ENCODE measurements at regions not wholly inside any gene's neighbourhood (a gene's known extent, or its start where the extent isn't known, plus 50 kb on each side); places are given as distances from the start of the nearest gene placed in this dataset.
A peak's percentile ranks its signal among the peaks of the same experiment; 100 is the strongest.

DNA sequence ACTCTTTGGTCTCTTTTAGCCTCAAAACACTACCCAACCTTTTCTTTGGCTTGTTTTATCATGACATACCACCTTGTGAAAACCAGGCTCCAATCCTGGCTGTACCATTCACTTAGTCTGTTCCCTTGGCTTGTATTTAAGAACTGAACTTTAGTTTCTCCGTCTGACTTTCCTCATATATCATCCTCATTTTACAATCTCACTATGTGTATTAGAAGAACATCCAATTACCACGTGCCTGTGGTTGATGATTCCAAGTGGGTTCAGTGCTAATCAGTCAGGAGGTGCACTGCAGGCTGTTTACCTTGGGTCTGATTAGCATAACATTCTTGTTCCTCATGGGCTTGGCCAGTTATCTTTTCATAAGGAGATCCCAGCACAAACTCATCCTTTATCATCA, 144.8 kb upstream of the KLF14 start:
- no peak for DNase-seq (ENCODE audit: low read depth, low spot score)

DNA sequence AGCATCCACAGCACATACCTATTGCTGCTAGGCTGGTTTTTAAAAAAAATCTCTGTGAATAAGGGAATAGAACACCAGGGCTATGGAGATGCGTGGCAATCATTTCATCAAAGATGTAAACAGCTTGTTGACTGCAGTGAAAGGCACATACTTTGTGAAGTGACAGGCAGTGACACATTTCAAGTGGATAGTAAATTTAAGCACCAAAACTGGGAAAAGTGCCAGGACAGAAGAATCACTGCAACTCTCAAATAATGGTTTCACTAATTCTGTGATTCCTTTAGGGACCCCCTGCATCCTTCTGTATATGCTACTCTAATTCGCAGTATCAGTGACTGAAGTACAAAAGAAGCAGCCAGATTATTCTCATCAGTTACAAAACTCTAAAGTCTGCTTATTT, 145.2 kb upstream of the KLF14 start:
- no peak for DNase-seq (ENCODE audit: low read depth, low spot score)

DNA sequence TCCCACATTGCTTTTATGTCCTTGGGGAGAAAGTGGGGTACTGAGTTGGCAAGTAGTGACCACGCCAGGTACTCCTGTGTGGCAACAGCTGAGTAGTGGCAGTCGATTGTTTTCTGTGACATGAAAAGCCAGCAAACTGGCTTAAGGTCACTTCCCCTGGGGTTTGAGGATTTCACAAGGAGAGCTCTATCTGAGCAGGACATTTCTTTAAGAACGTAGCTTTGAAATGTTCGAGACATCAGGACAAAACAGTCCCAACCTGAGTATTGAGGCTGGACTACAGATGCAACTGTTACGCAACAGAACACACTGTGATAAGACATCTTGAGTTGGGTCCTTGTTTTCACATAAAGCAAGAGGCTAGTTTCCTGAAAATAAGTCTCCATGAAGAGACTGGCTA, 146.7 kb upstream of the KLF14 start:
- no peak for DNase-seq (ENCODE audit: low read depth, low spot score)

DNA sequence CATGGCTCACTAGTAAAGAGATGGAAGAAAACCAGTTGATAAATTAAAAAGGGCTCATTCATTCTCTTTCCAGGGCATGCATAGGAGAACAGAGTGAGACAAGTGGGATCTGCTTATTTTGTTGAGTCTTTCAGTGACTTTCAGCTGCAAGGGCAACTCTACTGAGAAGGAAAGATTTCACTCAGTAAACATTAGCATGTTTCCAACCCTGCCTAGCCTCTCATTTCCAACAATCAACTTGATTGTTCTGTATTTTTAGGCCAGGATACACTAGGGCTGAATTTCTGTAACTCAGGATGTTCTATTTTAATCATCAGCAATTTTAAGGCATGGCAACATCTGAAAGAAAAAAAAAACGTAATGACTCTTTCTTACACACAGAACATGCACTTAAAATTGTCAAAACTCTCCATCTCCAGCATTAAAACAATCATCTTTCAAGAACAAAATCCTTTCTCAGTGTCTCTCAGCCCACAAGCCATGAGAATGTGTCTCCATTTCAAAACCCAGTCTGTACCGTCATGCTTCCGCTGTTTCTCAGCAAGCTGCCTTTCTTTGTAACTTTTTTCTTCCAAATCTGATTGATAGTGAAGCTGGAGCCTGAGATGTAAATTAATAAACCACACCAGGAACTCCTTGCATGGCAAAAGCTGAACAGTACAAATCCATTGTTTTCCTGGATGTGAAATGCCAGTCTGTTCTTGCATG, 147.2 kb upstream of the KLF14 start:
- DNase-seq (ENCODE audit: low read depth, low spot score), result no peak

DNA sequence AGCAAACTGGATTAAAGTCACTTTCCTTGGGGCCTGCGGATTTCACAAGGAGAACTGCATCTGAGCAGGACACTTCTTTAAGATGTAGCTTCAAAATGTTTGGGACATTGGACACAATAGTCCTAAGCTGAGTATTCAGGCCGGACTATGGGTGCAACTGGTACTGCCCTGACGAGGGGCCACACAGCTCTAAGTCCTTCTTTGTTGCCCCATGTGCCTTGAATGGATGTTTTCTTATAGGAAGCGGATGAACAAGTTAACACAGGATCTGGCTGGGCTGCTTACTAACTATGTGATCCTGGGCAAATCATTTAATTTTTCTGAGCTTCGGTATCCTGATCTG, 147.8 kb upstream of the KLF14 start:
- no peak for DNase-seq (ENCODE audit: low read depth, low spot score)

DNA sequence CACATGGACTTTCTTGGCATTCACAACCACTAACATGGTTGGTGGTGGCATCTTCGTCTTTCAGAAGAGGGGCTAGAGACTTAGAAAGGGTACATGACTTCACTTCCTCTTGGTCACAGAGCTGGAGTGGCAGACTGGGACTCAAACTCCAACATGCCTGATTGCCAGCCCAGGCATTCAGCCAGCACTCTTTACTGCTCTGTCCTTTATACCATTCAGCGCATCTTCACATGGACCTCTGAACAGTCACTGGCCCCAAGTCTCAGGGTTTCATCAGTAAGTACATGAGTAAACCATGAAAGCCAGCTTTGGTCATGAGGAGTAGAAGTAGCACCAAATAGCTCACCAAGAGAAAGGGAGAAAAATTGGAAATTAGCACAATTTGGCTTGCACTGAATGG, 148.4 kb upstream of the KLF14 start:
- DNase-seq (ENCODE audit: low read depth, low spot score), result no peak

DNA sequence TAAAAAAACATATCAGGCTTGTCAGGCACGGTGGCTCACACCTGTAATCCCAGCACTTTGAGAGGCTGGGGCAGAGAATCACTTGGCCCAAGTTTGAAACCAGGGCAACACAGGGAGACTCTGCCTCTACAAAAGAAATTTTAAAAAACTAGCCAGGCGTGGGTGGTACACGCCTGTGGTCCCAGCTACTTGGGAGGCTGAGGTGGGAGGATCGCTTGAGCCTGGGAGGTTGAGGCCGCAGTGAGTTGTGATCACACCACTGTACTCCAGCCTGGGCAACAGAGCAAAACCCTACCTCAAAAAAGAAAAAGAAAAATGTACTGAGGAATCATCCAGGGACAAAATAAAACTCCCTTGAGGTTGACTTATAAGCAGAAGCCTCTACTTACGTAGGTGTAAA, 149.9 kb upstream of the KLF14 start:
- no peak for DNase-seq (ENCODE audit: low read depth, low spot score)

DNA sequence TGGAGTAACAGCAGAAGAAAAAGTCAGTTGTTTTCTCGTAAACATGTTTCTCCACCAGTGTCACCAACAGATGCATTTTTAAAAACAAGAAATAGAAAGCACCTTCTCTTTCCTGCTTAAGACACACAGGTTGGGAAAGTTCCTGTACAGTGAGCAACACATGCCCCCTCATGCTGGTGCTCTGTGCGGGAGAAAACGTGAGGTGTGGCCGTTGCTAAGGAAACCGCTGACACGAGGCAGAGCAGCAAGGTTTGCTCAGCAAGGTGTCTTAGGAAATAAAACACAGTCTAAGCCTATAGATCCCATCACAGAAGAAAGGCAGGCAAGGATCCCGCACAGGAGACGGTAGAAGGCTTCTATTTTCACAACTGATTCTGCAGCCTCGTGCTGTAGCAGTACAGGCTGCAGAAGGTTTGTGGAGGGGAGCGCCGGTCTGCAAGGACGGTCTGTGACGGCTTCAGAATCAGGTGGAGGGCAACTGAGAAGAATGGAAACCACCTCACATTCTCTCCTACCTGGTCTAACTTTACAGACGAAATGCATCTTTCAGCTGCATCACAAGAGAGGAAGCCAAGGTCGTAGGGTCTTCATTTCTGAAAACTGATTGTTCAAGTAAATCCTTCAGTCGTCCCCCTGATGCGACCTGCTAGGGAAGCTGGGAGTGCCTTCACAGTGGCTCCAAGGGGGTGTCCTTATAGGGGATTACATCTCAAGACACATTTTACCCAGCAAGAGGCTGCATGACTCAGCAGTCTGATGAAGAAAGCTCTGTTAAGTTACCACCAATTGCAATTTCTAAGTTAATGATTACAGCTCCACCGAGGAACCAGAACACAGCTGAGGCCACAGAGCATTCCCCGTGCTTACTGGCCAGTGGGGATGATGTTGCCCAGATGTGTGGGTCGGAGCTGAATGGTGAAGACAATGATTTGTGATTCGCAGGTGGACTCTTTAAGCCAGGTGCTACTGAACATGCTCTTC, 150.7 kb upstream of the KLF14 start:
- DNase-seq (ENCODE audit: low read depth, low spot score), result peak; percentile 24

DNA sequence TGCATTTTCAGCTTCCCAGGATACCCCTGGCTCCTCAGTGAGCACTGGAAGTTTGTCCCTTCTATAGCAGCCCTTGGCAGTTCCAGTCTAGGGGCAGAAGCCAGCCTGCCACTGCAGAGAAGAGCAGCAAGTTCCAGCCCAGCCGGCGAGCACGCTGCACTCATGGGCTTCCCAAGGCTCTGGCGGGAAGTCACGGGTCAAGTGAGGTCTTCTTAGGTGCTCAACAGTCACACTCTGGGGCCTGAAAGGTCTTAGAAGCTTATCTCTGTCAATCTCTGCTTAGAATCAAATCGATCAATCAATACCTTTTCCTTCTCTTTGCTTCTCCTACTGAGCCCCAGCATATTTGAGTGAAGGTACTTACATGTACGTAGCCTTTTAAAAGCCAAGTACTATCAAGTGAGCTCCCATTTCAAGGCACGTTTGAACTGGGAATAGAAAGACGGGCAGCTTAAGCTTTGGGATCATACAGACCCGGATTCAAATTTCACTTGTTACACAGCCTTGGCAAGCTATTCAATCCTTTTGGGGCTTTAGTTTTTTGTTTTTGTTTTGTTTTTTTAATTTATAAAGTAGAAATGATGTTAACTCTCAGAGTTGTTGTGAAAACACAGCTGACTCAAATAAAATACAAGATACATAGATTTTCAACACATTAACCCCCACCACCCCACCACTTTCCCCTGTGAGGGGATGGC, 152.6 kb upstream of the KLF14 start:
- peak; percentile 26 for DNase-seq (ENCODE audit: low read depth, low spot score)

DNA sequence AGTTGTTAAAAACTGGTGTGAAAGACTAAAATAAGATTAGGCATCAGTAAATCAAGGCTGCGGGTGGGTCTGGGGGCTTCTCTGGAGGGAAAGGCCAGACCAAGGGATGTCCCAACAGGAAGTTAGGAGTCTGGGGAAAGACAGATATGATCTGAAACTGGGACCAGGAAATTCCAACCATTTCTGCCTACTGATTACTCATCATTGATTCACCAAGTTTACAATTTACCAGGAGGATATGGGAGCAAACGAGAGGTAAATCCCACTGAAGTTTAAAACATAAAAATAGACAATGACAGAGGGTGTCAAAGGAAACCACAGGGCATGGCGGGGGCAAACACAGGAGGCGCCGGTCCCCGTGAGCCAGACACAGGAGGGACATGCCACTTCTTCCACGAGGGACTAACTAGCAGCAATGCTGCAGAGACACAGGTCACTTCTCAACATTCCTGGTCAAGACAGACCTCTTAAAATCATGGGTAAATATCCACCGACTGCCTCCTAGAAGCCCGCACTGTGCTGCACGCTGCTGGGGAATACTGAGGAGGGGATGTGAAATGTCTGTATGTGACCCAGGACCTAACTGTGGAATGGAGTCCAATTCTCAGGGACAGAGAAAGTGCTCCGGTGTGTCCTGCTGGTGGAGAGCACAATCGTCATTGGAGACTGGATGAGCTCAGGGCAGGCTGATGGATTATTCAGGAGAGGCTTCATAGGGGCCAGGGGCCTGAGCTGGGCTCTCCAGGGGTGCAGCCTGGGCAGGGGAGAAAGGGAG, 153.4 kb upstream of the KLF14 start:
- peak; percentile 27 for DNase-seq (ENCODE audit: low read depth, low spot score)

DNA sequence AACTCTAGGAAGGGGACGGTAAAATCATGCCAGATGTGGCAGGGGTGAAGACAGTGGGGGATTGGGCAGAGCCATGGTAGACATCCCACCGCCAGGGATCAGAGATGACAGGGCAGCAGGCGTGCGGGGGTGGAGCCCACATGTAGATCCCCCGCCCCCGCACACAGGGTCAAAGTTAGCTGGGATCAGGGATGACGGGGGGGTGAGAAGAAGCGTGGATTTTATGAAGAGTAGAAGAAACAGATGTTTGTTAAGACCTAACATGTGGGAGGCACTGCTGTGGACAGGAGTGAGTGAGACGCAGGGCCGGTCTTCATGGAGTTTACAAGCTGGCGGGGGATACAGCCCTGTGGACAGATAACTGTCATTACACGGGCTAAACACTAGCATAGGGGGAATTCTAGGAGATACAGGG, 154.0 kb upstream of the KLF14 start:
- DNase-seq (ENCODE audit: low read depth, low spot score), result no peak

DNA sequence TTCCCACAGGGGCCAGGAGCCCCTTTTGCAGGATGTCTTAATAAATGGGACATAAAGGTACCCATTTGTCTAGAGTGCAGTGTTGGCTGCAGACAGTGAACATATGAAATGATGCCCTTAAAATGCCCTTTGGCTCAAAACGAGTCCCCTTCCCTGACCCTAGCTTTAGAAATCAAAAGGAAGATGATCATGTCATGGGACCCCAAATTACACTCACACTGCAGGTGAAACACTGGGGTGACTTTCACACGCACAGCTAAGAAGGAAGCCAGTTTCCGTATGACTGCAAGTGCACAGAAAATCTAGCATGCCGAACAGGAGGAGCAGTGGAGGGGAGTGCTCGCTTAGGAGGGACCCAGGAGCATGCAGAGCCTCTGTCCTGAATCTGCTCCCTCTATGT, 154.5 kb upstream of the KLF14 start:
- no peak for DNase-seq (ENCODE audit: low read depth, low spot score)

DNA sequence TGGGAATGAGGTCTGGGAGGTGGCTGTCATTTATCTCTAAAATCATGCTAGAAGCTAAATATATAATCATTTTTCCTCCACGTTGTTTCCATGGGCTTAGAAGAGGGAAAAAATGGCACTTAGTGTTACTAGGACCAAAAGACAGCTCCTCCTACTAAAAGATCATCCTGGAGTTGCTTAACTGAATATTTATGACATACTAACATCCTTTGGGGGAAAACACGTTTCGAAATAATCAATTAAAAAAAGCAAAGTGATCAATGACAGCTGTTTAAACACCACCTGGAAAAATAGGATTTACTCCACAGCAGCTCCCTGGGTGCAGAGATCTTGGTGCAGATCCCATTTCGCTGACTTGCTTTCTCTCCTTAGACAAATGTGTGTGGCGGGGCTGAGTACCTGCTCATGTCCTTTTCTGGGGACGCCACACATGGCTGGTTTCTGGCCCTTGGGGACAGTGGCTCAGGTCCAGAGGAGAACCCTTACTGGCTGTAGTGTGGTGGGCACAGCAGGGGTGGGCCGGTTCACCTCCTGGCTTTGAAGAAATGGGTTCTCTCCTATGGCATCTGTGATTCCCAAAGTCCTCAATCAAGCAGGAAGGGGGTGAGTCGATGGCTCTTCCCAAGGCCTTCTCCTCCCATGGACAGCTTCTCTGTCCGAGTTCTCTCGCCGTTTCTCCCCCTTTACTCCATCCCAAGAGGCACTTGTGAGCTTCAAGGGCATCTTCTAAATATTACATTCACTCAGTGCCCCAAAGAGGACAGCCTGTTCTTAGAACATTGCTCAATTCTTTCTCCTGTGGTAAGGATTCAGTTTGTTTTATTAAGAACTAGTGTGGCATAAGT, 156.4 kb upstream of the KLF14 start:
- no peak for DNase-seq (ENCODE audit: low read depth, low spot score)

DNA sequence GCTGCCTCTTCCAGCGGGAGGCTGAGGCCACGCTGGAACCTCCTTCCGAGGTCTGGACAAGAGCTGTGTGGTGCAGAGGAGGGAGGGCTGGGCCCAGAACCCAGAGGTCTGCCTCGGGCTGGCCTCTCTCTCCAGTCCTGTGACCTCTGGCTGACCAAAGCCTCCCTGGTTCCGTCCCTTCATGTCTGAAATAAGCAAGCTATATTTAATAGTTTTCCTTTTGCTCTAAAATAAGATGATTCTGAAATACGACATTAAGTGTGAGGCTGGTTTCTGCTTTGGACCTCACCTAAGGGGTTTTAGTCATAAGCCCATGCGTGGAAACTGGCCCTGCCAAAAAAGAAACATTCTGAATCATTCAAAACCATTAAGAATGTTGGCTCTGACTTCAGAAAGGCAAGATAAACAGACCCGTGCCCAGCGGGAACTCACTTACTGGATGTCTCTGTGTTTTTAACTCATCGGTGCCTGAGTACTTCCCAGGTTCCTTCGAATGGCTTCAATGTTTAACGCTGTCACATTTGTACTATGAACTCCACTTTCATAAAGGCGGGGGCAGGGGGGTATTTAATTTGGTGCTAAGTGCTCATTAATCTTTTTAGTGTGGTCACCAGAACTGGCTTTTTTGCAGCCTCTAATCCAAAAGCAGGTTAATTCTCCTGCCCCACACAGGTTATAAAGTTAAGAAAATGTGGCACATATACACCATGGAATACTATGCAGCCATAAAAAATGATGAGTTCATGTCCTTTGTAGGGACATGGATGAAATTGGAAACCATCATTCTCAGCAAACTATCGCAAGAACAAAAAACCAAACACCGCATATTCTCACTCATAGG, 157.5 kb upstream of the KLF14 start:
- no peak for DNase-seq (ENCODE audit: low read depth, low spot score)

DNA sequence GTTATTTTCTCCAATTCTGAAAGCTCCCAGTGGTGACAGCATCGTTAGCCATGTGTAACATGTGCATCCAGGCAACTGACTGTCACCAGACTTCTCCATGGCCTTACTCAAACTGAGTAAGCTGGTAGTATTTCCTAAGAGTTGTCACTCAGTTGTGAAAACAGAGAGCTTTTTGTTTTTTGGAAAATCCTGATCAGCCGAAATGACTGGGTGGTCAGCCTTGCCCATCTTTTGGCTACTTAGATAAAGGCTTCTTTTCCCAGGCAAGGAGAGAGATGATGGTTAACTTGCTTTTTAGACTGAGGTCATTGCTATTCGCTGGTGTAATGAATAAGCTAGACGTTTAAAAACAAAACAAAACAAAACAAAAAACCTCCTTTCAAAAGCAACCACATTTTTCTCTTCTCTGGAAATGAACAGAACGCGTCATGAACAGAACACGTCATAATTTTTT, 159.5 kb upstream of the KLF14 start:
- DNase-seq (ENCODE audit: low read depth, low spot score), result no peak

DNA sequence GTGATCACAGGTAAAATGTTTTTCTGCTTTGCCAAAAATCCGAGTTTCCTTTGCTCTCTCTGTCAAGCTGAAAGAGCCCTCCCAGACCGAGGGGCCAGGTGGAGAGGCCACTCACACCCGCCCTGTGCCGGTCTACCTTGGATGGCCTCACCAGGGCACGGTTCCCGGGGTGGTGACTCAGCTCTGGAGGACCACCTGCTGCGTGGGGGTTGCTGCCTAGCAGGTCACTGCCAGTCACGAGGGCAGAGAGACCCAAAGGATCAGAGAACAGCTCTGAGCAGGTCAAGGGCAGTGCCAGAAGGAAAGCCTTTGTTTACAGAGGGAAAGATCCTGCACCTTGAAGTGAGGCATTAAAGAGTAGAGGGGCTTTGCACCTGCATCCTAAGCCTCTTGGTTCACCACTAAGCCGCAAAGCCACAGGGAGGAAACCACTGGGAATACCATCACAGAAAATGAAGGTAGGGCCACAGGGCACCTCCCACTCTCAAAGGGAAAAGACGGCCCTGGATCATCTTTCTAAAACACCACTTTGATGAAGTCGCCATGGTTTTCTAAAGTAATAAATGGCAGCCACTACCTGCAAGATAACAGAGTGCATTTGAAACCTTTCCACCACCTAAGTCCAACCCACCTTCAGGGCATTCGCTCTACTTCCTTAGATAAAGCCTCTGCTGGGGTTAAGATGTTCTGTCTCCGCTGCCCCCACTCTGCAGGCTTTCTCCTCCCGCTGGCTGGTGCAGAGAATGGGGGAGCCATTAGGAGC, 160.3 kb upstream of the KLF14 start:
- DNase-seq (ENCODE audit: low read depth, low spot score), result no peak

DNA sequence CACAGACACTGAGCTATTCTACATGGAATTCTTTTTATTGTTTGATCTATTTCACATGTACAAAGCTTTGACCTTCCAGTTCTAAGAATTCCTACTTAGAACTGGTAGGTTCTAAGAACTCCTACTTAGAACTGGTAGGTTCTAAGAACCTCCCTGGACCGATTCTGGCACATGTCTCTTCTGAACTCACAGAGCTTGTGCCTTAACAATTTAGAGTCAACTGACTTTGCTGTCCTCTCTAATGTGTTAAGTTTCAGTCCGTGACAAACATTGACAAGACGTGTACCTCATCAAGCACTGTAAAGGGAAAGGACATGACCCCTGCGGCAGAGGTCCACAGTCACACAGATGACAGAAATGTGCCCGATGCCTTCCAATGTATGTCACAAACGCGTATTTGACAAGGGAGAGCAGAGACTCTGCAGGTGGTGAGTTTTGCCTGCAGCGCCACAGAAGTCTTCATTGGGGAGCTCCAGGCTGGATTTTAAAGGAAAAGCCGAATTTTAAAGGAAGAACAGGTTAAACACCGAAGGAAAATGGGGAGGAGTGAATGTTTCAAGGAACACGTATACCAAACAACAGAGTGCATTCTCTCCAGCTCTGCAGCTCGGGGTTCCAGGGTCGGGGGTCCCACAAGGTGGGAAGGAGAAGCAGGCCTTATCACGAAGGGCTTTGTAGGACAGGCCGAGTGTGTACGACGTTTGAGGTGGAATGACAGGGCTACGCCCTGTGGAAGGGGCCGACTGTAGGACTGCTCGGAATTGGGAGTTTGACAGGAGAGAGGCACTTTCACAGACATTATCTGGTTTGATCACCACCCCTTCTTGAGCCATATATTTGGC, 161.1 kb upstream of the KLF14 start:
- no peak for DNase-seq (ENCODE audit: low read depth, low spot score)

Measured in ELF-1 (cell line).